Epithelial cell of proximal tubule (primary cell): ENCODE measurements at regions not wholly inside any gene's neighbourhood (a gene's known extent, or its start where the extent isn't known, plus 50 kb on each side); places are given as distances from the start of the nearest gene placed in this dataset.

Source experiments
- DNase-seq: peaks from one replicate; pipeline ENCODE4 v3.0.0-alpha.2; 2011; ENCODE audit warnings: low read depth
- H3K4me3 ChIP-seq: 2 replicates; pipeline ENCODE4 v1.5.1; 2011; ENCODE audit warnings: low read depth, mild to moderate bottlenecking, low read length
- CTCF ChIP-seq: conservative IDR thresholded peaks from 2 replicates; pipeline ENCODE4 v1.5.1; 2012; ENCODE audit warnings: low read depth, mild to moderate bottlenecking, low read length

GRCh38 chr16:5465714-5466113, 368.1 kb upstream of the EEF2KMT start:
- no peak for TF ChIP-seq CTCF
- H3K4me3 ChIP-seq: no peak overlapping the region
- no peak for DNase-seq

DNA sequence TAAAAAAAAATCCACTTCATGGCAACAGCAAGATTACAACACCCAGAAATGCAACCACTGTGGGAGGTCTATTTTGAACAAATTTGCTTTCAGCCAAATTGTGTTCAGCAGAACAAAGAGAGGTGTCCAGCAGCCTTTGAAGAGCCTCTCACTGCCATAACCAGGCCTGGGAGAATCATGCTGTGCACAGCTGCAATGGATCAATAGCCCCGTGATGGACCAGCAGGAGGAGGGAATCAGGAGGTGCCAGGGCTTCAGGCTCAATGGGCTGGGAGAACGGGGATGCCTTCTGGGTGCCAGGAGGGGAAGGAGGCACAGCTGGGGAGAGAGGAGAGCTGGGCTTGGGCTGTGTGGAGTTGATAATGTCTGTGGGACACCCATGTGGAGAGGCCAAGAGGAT, 366.2 kb upstream of the EEF2KMT start:
- no peak for DNase-seq
- TF ChIP-seq CTCF: no peak
- no peak overlapping the region for H3K4me3 ChIP-seq

- no peak for TF ChIP-seq CTCF
- no peak for DNase-seq
- H3K4me3 ChIP-seq: no peak overlapping the region
Observed at GRCh38 chr16:5461574-5461973, 364.0 kb upstream of the EEF2KMT start.

DNA sequence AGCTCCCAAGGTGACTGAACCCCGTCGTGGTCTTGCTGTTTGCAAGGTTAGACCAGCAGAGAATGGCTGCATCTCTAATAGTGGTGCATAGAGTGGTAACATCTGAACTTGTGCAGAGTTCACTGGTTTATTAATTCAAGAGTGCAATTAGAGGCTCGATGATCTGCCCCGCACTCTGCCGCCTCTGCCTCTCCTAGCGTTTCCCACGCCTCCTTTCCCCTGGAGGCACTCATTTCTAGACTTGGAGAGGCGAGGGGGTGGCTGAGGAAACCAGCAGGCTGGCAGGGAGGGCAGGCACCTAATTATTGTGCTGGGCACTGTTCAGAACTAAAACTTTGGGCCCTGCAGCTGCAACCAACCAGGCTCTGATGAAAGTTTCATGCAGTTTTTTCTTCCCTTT, 363.5 kb upstream of the EEF2KMT start:
- TF ChIP-seq CTCF: no peak
- no peak for DNase-seq

DNA sequence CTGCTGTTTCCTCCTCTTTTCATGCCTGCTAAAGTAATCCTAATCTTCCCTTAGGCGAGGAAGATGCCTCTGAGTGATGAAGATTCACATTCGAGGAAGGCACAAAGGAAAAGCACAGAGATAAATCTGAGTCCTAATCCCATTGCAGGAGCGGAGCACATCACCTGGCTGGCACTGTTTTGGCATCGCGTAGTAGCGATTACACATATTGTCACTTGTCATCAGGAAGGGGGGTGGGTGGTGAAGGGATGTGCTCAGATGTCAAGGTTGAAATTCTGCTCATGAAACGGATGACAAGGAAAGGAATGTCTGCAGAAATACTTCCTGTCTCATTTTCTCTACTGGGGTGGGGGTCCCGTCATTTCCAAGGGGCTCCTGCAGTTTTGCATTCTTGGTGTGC, 363.1 kb upstream of the EEF2KMT start:
- TF ChIP-seq CTCF: no peak
- no peak overlapping the region for H3K4me3 ChIP-seq
- DNase-seq: no peak

More for the DNA sequence above, 363.5 kb upstream of the EEF2KMT start:
- no peak overlapping the region for H3K4me3 ChIP-seq

- no peak for TF ChIP-seq CTCF
- no peak overlapping the region for H3K4me3 ChIP-seq
- DNase-seq: no peak
Observed at GRCh38 chr16:5459863-5460262, 362.3 kb upstream of the EEF2KMT start.

GRCh38 chr16:5455110-5455509, 357.5 kb upstream of the EEF2KMT start:
- H3K4me3 ChIP-seq: no peak overlapping the region
- no peak for DNase-seq
- TF ChIP-seq CTCF: no peak
